NB4 (cell line): ENCODE measurements at regions not wholly inside any gene's neighbourhood (a gene's known extent, or its start where the extent isn't known, plus 50 kb on each side); places are given as distances from the start of the nearest gene placed in this dataset.

ENCODE experiments used
- MYC ChIP-seq: IDR thresholded peaks from 2 replicates; pipeline ENCODE4 v1.6.1; 2011; ENCODE audit warnings: low read depth, low read length
- POLR2A ChIP-seq: IDR thresholded peaks from 2 replicates; pipeline ENCODE4 v1.6.1; 2011; ENCODE audit warnings: mild to moderate bottlenecking; ENCODE audit not compliant: insufficient read length; ENCODE audit errors: extremely low read depth
- TF ChIP-seq, protein P1 (sequence below): IDR thresholded peaks from one replicate; pipeline ENCODE4 v1.5.1; 2012; ENCODE audit warnings: low read depth, low read length
- TF ChIP-seq, protein P2 (sequence below): IDR thresholded peaks from 2 replicates; pipeline ENCODE4 v1.6.1; 2011; ENCODE audit warnings: low read depth, low read length

DNA sequence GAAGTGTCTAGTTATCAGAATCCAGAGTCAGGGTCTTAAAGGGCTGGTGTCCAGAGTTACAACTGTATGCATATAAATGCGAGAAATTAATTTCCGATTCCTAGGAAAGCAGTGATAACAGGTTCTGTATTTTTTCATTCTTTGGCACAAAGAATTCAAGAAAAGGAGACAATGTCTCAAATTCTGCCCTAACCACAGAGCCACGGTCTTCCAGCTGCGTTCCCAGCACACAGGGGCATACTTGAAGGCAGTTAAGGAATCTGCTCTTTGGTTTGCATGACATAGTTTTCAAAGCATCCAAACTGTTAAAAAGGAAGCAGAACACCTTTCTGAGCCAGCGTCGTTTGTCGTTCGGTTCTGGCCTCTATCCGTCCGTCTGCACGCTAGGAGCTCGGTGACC, 416.9 kb upstream of the MKI67 start:
- TF ChIP-seq, protein P1, sequence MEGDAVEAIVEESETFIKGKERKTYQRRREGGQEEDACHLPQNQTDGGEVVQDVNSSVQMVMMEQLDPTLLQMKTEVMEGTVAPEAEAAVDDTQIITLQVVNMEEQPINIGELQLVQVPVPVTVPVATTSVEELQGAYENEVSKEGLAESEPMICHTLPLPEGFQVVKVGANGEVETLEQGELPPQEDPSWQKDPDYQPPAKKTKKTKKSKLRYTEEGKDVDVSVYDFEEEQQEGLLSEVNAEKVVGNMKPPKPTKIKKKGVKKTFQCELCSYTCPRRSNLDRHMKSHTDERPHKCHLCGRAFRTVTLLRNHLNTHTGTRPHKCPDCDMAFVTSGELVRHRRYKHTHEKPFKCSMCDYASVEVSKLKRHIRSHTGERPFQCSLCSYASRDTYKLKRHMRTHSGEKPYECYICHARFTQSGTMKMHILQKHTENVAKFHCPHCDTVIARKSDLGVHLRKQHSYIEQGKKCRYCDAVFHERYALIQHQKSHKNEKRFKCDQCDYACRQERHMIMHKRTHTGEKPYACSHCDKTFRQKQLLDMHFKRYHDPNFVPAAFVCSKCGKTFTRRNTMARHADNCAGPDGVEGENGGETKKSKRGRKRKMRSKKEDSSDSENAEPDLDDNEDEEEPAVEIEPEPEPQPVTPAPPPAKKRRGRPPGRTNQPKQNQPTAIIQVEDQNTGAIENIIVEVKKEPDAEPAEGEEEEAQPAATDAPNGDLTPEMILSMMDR = no peak
- TF ChIP-seq, protein P2, sequence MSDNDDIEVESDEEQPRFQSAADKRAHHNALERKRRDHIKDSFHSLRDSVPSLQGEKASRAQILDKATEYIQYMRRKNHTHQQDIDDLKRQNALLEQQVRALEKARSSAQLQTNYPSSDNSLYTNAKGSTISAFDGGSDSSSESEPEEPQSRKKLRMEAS = no peak
- no peak for TF ChIP-seq POLR2A
- TF ChIP-seq MYC = no peak
